ENCODE measurements at regions not wholly inside any gene's neighbourhood (a gene's known extent, or its start where the extent isn't known, plus 50 kb on each side); places are given as distances from the start of the nearest gene placed in this dataset.

DNA sequence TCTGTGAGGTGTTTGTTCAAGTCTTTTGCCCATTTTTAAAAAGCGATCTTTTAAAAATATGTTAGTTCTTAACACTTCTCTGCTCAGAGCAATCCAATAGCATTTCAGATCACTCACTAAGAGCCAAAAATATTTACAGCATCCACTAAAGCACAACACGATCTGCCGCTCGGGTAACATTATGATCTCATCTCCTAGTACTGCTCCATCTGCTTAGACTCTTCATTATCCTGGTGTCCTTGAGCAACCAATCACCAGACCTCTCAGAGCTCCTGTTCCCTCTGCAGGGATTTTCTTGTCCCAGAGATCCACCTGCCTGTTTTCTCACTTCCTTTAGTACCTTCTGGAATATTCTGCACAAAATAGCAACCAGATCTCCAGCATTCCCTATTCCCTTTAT, 235.3 kb upstream of the ESRRG start:
- TF ChIP-seq ZNF565 (CRISPR knock-in tag; conservative IDR thresholded peaks at IDR 0.05; ENCODE audit: low read depth) (no peak), POU6F1 (CRISPR knock-in tag; IDR thresholded peaks at IDR 0.05; ENCODE audit: borderline replicate concordance, low read depth) (no peak)
- ATAC-seq: no peak

GRCh38 chr1:216953495-216953894, 230.3 kb upstream of the ESRRG start:
- no peak for ATAC-seq
- no peak for TF ChIP-seq PATZ1 (CRISPR knock-in tag; IDR thresholded peaks at IDR 0.05; ENCODE audit: borderline replicate concordance)
- no peak for TF ChIP-seq ZNF565 (CRISPR knock-in tag; conservative IDR thresholded peaks at IDR 0.05; ENCODE audit: low read depth)
- TF ChIP-seq PPARA (CRISPR knock-in tag; IDR thresholded peaks at IDR 0.05; ENCODE audit: borderline replicate concordance): no peak
- no peak for TF ChIP-seq ESRRG (CRISPR knock-in tag; IDR thresholded peaks at IDR 0.05)
- TF ChIP-seq TCF4 (CRISPR knock-in tag; IDR thresholded peaks at IDR 0.05; ENCODE audit: borderline replicate concordance): no peak

DNA sequence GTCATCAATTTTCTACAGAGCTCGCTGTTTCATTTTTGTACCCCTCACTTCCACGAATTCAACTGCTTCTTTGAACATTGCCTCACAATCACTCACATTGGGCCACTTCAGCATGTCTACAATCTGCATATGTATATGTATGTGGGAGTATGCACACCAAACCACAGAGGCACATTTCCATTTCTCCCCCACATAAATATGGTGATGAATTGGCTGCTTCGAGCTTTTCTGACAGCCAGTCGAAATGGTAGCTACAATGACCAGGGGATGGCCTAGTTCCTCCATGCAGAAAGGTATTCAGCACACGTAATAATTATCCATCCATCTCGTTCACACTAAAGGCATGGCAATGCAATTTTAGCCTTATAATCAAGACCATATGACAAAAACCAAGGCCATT, 229.6 kb upstream of the ESRRG start:
- TF ChIP-seq PPARA (CRISPR knock-in tag; IDR thresholded peaks at IDR 0.05; ENCODE audit: borderline replicate concordance) (no peak), TCF4 (CRISPR knock-in tag; IDR thresholded peaks at IDR 0.05; ENCODE audit: borderline replicate concordance) (no peak), ZNF565 (CRISPR knock-in tag; conservative IDR thresholded peaks at IDR 0.05; ENCODE audit: low read depth) (no peak), ARNTL (CRISPR knock-in tag; IDR thresholded peaks at IDR 0.05; ENCODE audit: borderline replicate concordance, low read depth) (no peak), POU6F1 (CRISPR knock-in tag; IDR thresholded peaks at IDR 0.05; ENCODE audit: borderline replicate concordance, low read depth) (no peak), PATZ1 (CRISPR knock-in tag; IDR thresholded peaks at IDR 0.05; ENCODE audit: borderline replicate concordance) (no peak), ZFP3 (CRISPR knock-in tag; IDR thresholded peaks at IDR 0.05) (no peak)
- TF ChIP-seq, protein P1, sequence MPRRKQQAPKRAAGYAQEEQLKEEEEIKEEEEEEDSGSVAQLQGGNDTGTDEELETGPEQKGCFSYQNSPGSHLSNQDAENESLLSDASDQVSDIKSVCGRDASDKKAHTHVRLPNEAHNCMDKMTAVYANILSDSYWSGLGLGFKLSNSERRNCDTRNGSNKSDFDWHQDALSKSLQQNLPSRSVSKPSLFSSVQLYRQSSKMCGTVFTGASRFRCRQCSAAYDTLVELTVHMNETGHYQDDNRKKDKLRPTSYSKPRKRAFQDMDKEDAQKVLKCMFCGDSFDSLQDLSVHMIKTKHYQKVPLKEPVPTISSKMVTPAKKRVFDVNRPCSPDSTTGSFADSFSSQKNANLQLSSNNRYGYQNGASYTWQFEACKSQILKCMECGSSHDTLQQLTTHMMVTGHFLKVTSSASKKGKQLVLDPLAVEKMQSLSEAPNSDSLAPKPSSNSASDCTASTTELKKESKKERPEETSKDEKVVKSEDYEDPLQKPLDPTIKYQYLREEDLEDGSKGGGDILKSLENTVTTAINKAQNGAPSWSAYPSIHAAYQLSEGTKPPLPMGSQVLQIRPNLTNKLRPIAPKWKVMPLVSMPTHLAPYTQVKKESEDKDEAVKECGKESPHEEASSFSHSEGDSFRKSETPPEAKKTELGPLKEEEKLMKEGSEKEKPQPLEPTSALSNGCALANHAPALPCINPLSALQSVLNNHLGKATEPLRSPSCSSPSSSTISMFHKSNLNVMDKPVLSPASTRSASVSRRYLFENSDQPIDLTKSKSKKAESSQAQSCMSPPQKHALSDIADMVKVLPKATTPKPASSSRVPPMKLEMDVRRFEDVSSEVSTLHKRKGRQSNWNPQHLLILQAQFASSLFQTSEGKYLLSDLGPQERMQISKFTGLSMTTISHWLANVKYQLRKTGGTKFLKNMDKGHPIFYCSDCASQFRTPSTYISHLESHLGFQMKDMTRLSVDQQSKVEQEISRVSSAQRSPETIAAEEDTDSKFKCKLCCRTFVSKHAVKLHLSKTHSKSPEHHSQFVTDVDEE (CRISPR knock-in tag; IDR thresholded peaks at IDR 0.05): no peak
- no peak for ATAC-seq

GRCh38 chr1:216945538-216946080, 222.4 kb upstream of the ESRRG start:
- ATAC-seq: no peak
- TF ChIP-seq ARNTL (CRISPR knock-in tag; IDR thresholded peaks at IDR 0.05; ENCODE audit: borderline replicate concordance, low read depth) (no peak), ZNF70 (CRISPR knock-in tag; IDR thresholded peaks at IDR 0.05) (no peak), SNAI2 (CRISPR knock-in tag; IDR thresholded peaks at IDR 0.05) (no peak), RARB (CRISPR knock-in tag; IDR thresholded peaks at IDR 0.05) (no peak), OSR1 (CRISPR knock-in tag; IDR thresholded peaks at IDR 0.05) (no peak), CSRNP3 (CRISPR knock-in tag; IDR thresholded peaks at IDR 0.05) (no peak), BACH2 (CRISPR knock-in tag; IDR thresholded peaks at IDR 0.05; ENCODE audit: borderline replicate concordance) (no peak), CREB5 (CRISPR knock-in tag; IDR thresholded peaks at IDR 0.05; ENCODE audit: low read depth) (no peak), ESRRG (CRISPR knock-in tag; IDR thresholded peaks at IDR 0.05) (no peak), PPARA (CRISPR knock-in tag; IDR thresholded peaks at IDR 0.05; ENCODE audit: borderline replicate concordance) (no peak), CSDC2 (CRISPR knock-in tag; IDR thresholded peaks at IDR 0.05) (no peak)

Data from SK-N-SH treated with all-trans-retinoic acid at 6 μM for 48 hours (cell line).